HEK293 (cell line): ENCODE measurements at regions not wholly inside any gene's neighbourhood (a gene's known extent, or its start where the extent isn't known, plus 50 kb on each side); places are given as distances from the start of the nearest gene placed in this dataset.

Source experiments
- CTCF ChIA-PET: fragments of 350-600 bp; formaldehyde crosslinking; extraction: SDS; loops from one replicate; lab custom pipeline; 2021; ENCODE audit warnings: antibody characterized with exemption; lab: Yijun Ruan, JAX
- POLR2A ChIA-PET: fragments of 300-600 bp; formaldehyde crosslinking; extraction: SDS; loops from one replicate; lab custom pipeline; 2020; ENCODE audit warnings: antibody characterized with exemption, inconsistent platforms; lab: Yijun Ruan, JAX
- H3K27ac ChIP-seq: fragments of 200-500 bp; sonication (Bioruptor generic); 2 replicates; pipeline ENCODE4 v1.5.1; 2014; ENCODE audit warnings: low read depth, low read length, control low read depth, inconsistent platforms; ENCODE audit errors: extremely low read depth
- H3K36me3 ChIP-seq, 2 experiments: fragments of 200-500 bp in 1 of 2; sonication (Bioruptor generic) in 1 of 2; 1 replicate in 1 of 2; 2 replicates in 1 of 2; pipeline ENCODE4 v1.5.1; 2014 to 2017; ENCODE audit warnings: inconsistent platforms in 2 of 2, low read length in 2 of 2; ENCODE audit not compliant: control insufficient read depth in 2 of 2, insufficient read depth in 1 of 2
- H3K4me1 ChIP-seq: fragments of 200-500 bp; sonication (Bioruptor generic); 2 replicates; pipeline ENCODE4 v1.5.1; 2014; ENCODE audit warnings: mild to moderate bottlenecking, low read length, inconsistent platforms; ENCODE audit not compliant: control insufficient read depth, insufficient read depth
- H3K4me3 ChIP-seq: 2 replicates; pipeline ENCODE4 v1.5.1; 2011; ENCODE audit warnings: low read depth, mild to moderate bottlenecking, control low read depth, low read length, moderate library complexity
- H3K9me3 ChIP-seq: fragments of 200-500 bp; sonication (Bioruptor generic); 2 replicates; pipeline ENCODE4 v1.5.1; 2014; ENCODE audit warnings: low read depth, low read length, inconsistent platforms; ENCODE audit not compliant: control insufficient read depth, insufficient read depth
- ATF2 ChIP-seq: fragments of 450-650 bp; formaldehyde crosslinking; IDR thresholded peaks from 2 replicates; pipeline ENCODE4 v1.5.1; 2016; ENCODE audit warnings: missing biosample characterization, missing genetic modification characterization, low read depth
- BCL11A ChIP-seq: fragments of 450-650 bp; formaldehyde crosslinking; IDR thresholded peaks from 2 replicates; pipeline ENCODE4 v1.5.1; 2016; ENCODE audit warnings: low read depth, missing biosample characterization, missing genetic modification characterization
- BCL11B ChIP-seq: fragments of 450-650 bp; formaldehyde crosslinking; IDR thresholded peaks from 2 replicates; pipeline ENCODE4 v1.5.1; 2016; ENCODE audit warnings: low read depth, missing biosample characterization, missing genetic modification characterization
- EGR2 ChIP-seq: fragments of 450-650 bp; formaldehyde crosslinking; IDR thresholded peaks from 2 replicates; pipeline ENCODE4 v1.5.1; 2016; ENCODE audit warnings: low read depth, missing biosample characterization, missing genetic modification characterization
- SP3 ChIP-seq: fragments of 450-650 bp; formaldehyde crosslinking; IDR thresholded peaks from 2 replicates; pipeline ENCODE4 v1.5.1; 2016; ENCODE audit warnings: missing biosample characterization, missing genetic modification characterization
- ZBTB1 ChIP-seq: fragments of 450-650 bp; formaldehyde crosslinking; IDR thresholded peaks from 2 replicates; pipeline ENCODE4 v1.5.1; 2016; ENCODE audit warnings: missing biosample characterization, missing genetic modification characterization
- ZBTB44 ChIP-seq: fragments of 450-650 bp; IDR thresholded peaks from 2 replicates; pipeline ENCODE4 v1.5.1; 2018; ENCODE audit warnings: missing biosample characterization, mild to moderate bottlenecking, missing genetic modification characterization
- ZIC2 ChIP-seq: fragments of 450-650 bp; formaldehyde crosslinking; IDR thresholded peaks from 2 replicates; pipeline ENCODE4 v1.5.1; 2016; ENCODE audit warnings: missing biosample characterization, missing genetic modification characterization
- ZNF10 ChIP-seq: fragments of 450-650 bp; formaldehyde crosslinking; IDR thresholded peaks from 2 replicates; pipeline ENCODE4 v1.5.1; 2017; ENCODE audit warnings: missing biosample characterization, missing genetic modification characterization
- ZNF121 ChIP-seq: fragments of 450-650 bp; formaldehyde crosslinking; IDR thresholded peaks from 2 replicates; pipeline ENCODE4 v1.5.1; 2016; ENCODE audit warnings: missing biosample characterization, missing genetic modification characterization
- ZNF138 ChIP-seq: fragments of 450-650 bp; formaldehyde crosslinking; IDR thresholded peaks from 2 replicates; pipeline ENCODE4 v1.5.1; 2016; ENCODE audit warnings: missing biosample characterization, missing genetic modification characterization, borderline replicate concordance
- ZNF157 ChIP-seq: fragments of 450-650 bp; formaldehyde crosslinking; IDR thresholded peaks from 2 replicates; pipeline ENCODE4 v1.5.1; 2016; ENCODE audit warnings: missing biosample characterization, missing genetic modification characterization
- ZNF16 ChIP-seq: fragments of 450-650 bp; formaldehyde crosslinking; IDR thresholded peaks from 2 replicates; pipeline ENCODE4 v1.5.1; 2016; ENCODE audit warnings: low read depth, missing biosample characterization, missing genetic modification characterization
- ZNF169 ChIP-seq: fragments of 450-650 bp; formaldehyde crosslinking; IDR thresholded peaks from 2 replicates; pipeline ENCODE4 v1.5.1; 2016; ENCODE audit warnings: missing biosample characterization, missing genetic modification characterization
- ZNF18 ChIP-seq: fragments of 450-650 bp; formaldehyde crosslinking; IDR thresholded peaks from 2 replicates; pipeline ENCODE4 v1.5.1; 2016; ENCODE audit warnings: missing biosample characterization, missing genetic modification characterization
- ZNF19 ChIP-seq: fragments of 450-650 bp; formaldehyde crosslinking; IDR thresholded peaks from 2 replicates; pipeline ENCODE4; 2016; ENCODE audit warnings: missing biosample characterization, missing genetic modification characterization, low read depth
- ZNF416 ChIP-seq: fragments of 450-650 bp; formaldehyde crosslinking; IDR thresholded peaks from 2 replicates; pipeline ENCODE4 v1.5.1; 2016; ENCODE audit warnings: missing biosample characterization, missing genetic modification characterization
- ZNF560 ChIP-seq: fragments of 450-650 bp; formaldehyde crosslinking; IDR thresholded peaks from 2 replicates; pipeline ENCODE4 v1.5.1; 2017; ENCODE audit warnings: missing biosample characterization, missing genetic modification characterization, borderline replicate concordance
- ZNF621 ChIP-seq: fragments of 450-650 bp; formaldehyde crosslinking; IDR thresholded peaks from 2 replicates; pipeline ENCODE4 v1.5.1; 2017; ENCODE audit warnings: missing biosample characterization, missing genetic modification characterization
- ZNF654 ChIP-seq: fragments of 450-650 bp; formaldehyde crosslinking; IDR thresholded peaks from 2 replicates; pipeline ENCODE4 v1.5.1; 2016; ENCODE audit warnings: low read depth, missing biosample characterization, missing genetic modification characterization
- ZNF664 ChIP-seq: fragments of 450-650 bp; formaldehyde crosslinking; IDR thresholded peaks from 2 replicates; pipeline ENCODE4 v1.5.1; 2016; ENCODE audit warnings: missing biosample characterization, missing genetic modification characterization
- ZSCAN18 ChIP-seq: fragments of 450-650 bp; formaldehyde crosslinking; IDR thresholded peaks from 2 replicates; pipeline ENCODE4 v1.5.1; 2016; ENCODE audit warnings: missing biosample characterization, missing genetic modification characterization

- H3K36me3 ChIP-seq: no peaks in the 10 kb centered on the region
- CTCF ChIA-PET: no interaction called here
These were observed 260.2 kb upstream of the PEX5L start for GRCh38 chr3:180296971-180297370.

GRCh38 chr3:180306155-180306554 is 269.4 kb upstream of the PEX5L start:
- H3K9me3 ChIP-seq: no peaks in the 10 kb centered on the region
- no peak overlapping the region for H3K4me3 ChIP-seq
- ChIA-PET CTCF (no interaction called here), POLR2A (no interaction called here)
- H3K27ac ChIP-seq: no peak overlapping the region
- TF ChIP-seq ZBTB44 (tag by site-specific recombination) (no peak), ZNF19 (tag by site-specific recombination) (no peak)
- H3K4me1 ChIP-seq: no peaks in the 10 kb centered on the region
- H3K36me3 ChIP-seq: no peaks in the 10 kb centered on the region

More at GRCh38 chr3:180296971-180297370, 260.2 kb upstream of the PEX5L start:
- H3K4me3 ChIP-seq: no peak overlapping the region
- H3K4me1 ChIP-seq: no peaks in the 10 kb centered on the region
- H3K9me3 ChIP-seq: no peaks in the 10 kb centered on the region
- POLR2A ChIA-PET: no interaction called here
- TF ChIP-seq BCL11B (tag by site-specific recombination) (no peak), ATF2 (tag by site-specific recombination) (no peak), ZNF416 (no peak), ZNF157 (tag by site-specific recombination) (no peak), ZBTB1 (tag by site-specific recombination) (no peak), ZNF121 (tag by site-specific recombination) (no peak), BCL11A (tag by site-specific recombination) (no peak), ZNF16 (tag by site-specific recombination) (no peak), ZNF560 (no peak), ZNF169 (tag by site-specific recombination) (no peak), ZSCAN18 (tag by site-specific recombination) (no peak), ZNF664 (no peak), ZNF621 (tag by site-specific recombination) (no peak), ZNF654 (no peak), ZNF18 (tag by site-specific recombination) (no peak), ZNF10 (tag by site-specific recombination) (no peak), ZNF138 (tag by site-specific recombination) (no peak), EGR2 (tag by site-specific recombination) (no peak), SP3 (tag by site-specific recombination) (no peak), ZIC2 (no peak)
- H3K27ac ChIP-seq: no peak overlapping the region
